Endothelial cell of umbilical vein (primary cell): ENCODE measurements at regions not wholly inside any gene's neighbourhood (a gene's known extent, or its start where the extent isn't known, plus 50 kb on each side); places are given as distances from the start of the nearest gene placed in this dataset.

Experiments used
- BruUV-seq: library from RNA; stranded (reverse); fragments of 400-500 nt; replicated peaks from 2 replicates; lab custom pipeline; 2021; lab: Mats Ljungman, UMichigan
- CTCF ChIA-PET: fragments of 300-600, 350-600 bp; sonication (Branson Sonifier 250); formaldehyde crosslinking; loops from one replicate; lab custom pipeline; 2021; ENCODE audit warnings: antibody characterized with exemption, inconsistent platforms; lab: Charles Lee
- POLR2A ChIA-PET: fragments of 300-600, 350-600 bp; sonication (Branson Sonifier 250); formaldehyde crosslinking; loops from one replicate; lab custom pipeline; 2021; ENCODE audit warnings: antibody characterized with exemption, inconsistent platforms; lab: Charles Lee
- DNase-seq: peaks from one replicate; pipeline ENCODE4 v3.0.0-alpha.2; 2011; ENCODE audit warnings: low read depth, low spot score
- FAIRE-seq: peaks from 2 replicates; lab custom pipeline; 2011; peaks lifted over from hg19 to GRCh38; lab: Jason Lieb, UNC
- H2AFZ ChIP-seq: 2 replicates; pipeline ENCODE4 v1.6.0; 2012; ENCODE audit warnings: low read depth, low read length, control low read depth, inconsistent platforms
- H3K27ac ChIP-seq: 2 replicates; pipeline ENCODE4 v1.5.1; 2011; ENCODE audit warnings: low read depth, mild to moderate bottlenecking, control low read depth, low read length, moderate library complexity; ENCODE audit not compliant: insufficient read depth
- H3K27me3 ChIP-seq, 2 experiments: 2 replicates each; pipeline versions ENCODE4 v1.6.0 to v1.6.1; 2011; ENCODE audit warnings: low read length in 2 of 2, mixed read lengths in 1 of 2; ENCODE audit not compliant: control insufficient read depth in 2 of 2, insufficient read depth in 2 of 2
- H3K36me3 ChIP-seq, 2 experiments: 2 replicates in 1 of 2; 3 replicates in 1 of 2; pipeline ENCODE4 v1.5.1; 2011; ENCODE audit warnings: low read length in 2 of 2, mild to moderate bottlenecking in 1 of 2, moderate library complexity in 1 of 2; ENCODE audit not compliant: control insufficient read depth in 2 of 2, insufficient read depth in 2 of 2; ENCODE audit errors: extremely low read depth in 1 of 2
- H3K4me1 ChIP-seq: 3 replicates; pipeline ENCODE4 v1.5.1; 2011; ENCODE audit warnings: mild to moderate bottlenecking, low read length; ENCODE audit not compliant: control insufficient read depth, insufficient read depth; ENCODE audit errors: extremely low read depth
- H3K4me2 ChIP-seq: 2 replicates; pipeline ENCODE4 v1.6.1; 2011; ENCODE audit warnings: low read length, control low read depth, mixed read lengths; ENCODE audit not compliant: insufficient read depth
- H3K4me3 ChIP-seq, 3 experiments: fragments of 200-600 bp in 1 of 3; sonication (generic), shearing (Covaris generic) in 1 of 3; replicated peaks in 1 of 3; 2 replicates each; pipeline ENCODE4 v1.5.1; 2011 to 2016; ENCODE audit warnings: control low read depth in 3 of 3, low read length in 3 of 3, mild to moderate bottlenecking in 2 of 3, inconsistent platforms in 1 of 3, low read depth in 1 of 3, moderate library complexity in 1 of 3; ENCODE audit not compliant: insufficient read depth in 1 of 3
- H3K79me2 ChIP-seq: 2 replicates; pipeline ENCODE4 v1.6.0; 2012; ENCODE audit warnings: low read length, inconsistent platforms; ENCODE audit not compliant: control insufficient read depth, insufficient read depth
- H3K9ac ChIP-seq: replicated peaks from 2 replicates; pipeline ENCODE3; 2011; ENCODE audit warnings: low read length, control low read depth; ENCODE audit not compliant: insufficient read depth; ENCODE audit errors: extremely low read depth
- H3K9me1 ChIP-seq: replicated peaks from 3 replicates; pipeline ENCODE4 v1.6.0; 2011; ENCODE audit warnings: mild to moderate bottlenecking, low read length; ENCODE audit not compliant: control insufficient read depth, insufficient read depth; ENCODE audit errors: extremely low read depth
- H3K9me3 ChIP-seq: replicated peaks from 2 replicates; pipeline ENCODE4 v1.5.1; 2012; ENCODE audit warnings: low read length, inconsistent platforms; ENCODE audit not compliant: control insufficient read depth, insufficient read depth
- H4K20me1 ChIP-seq: replicated peaks from 2 replicates; pipeline ENCODE3; 2011; ENCODE audit warnings: mild to moderate bottlenecking, low read length; ENCODE audit not compliant: control insufficient read depth, insufficient read depth; ENCODE audit errors: extremely low read depth
- CTCF ChIP-seq, 2 donors: IDR thresholded peaks; 1 replicate in 1 of 2; 2 replicates in 1 of 2; pipeline ENCODE4 v1.5.1; 2011; ENCODE audit warnings: low read length in 2 of 2, mild to moderate bottlenecking in 2 of 2, moderate library complexity in 2 of 2, control low read depth in 1 of 2, inconsistent platforms in 1 of 2, low read depth in 1 of 2; ENCODE audit not compliant: insufficient read depth in 1 of 2; ENCODE audit errors: extremely low read depth in 1 of 2
- EZH2 ChIP-seq: IDR thresholded peaks from 2 replicates; pipeline ENCODE4 v1.6.1; 2012; ENCODE audit warnings: borderline replicate concordance, low read depth, mild to moderate bottlenecking, moderate library complexity, low read length, inconsistent platforms; ENCODE audit not compliant: severe bottlenecking
- FOS ChIP-seq: IDR thresholded peaks from 2 replicates; pipeline ENCODE4 v1.6.1; 2011; ENCODE audit warnings: mild to moderate bottlenecking, low read length, moderate library complexity, borderline replicate concordance; ENCODE audit not compliant: insufficient read depth
- GATA2 ChIP-seq: IDR thresholded peaks from 2 replicates; pipeline ENCODE4 v1.7.0; 2011; ENCODE audit warnings: low read depth, mild to moderate bottlenecking, moderate library complexity, mixed read lengths, low read length; ENCODE audit not compliant: insufficient read length, insufficient read depth
- JUN ChIP-seq: IDR thresholded peaks from 2 replicates; pipeline ENCODE4 v1.6.1; 2011; ENCODE audit warnings: borderline replicate concordance, low read depth; ENCODE audit not compliant: insufficient read length, insufficient read depth
- MAX ChIP-seq: IDR thresholded peaks from 2 replicates; pipeline ENCODE4 v1.6.1; 2011; ENCODE audit not compliant: insufficient read depth, insufficient read length
- MYC ChIP-seq: IDR thresholded peaks from one replicate; pipeline ENCODE4 v1.6.1; 2011; ENCODE audit warnings: mild to moderate bottlenecking, low read depth, low read length
- POLR2A ChIP-seq: IDR thresholded peaks from 2 replicates; pipeline ENCODE4 v1.6.1; 2012; ENCODE audit warnings: low read depth, mild to moderate bottlenecking, control low read depth, low read length
- POLR2AphosphoS5 ChIP-seq: IDR thresholded peaks from 2 replicates; pipeline ENCODE4 v1.6.1; 2012; ENCODE audit warnings: low read depth, mild to moderate bottlenecking, control low read depth, low read length, moderate library complexity; ENCODE audit not compliant: insufficient read depth
- dilution Hi-C: fragments of 300-500 bp; cut with MboI; formaldehyde crosslinking; loops from one replicate; pipeline ENCODE4 v1.15.0; 2019; ENCODE audit warnings: low sequenced_read_pairs; ENCODE audit not compliant: extremely low pct_ligation_motif_present
- intact Hi-C: fragments of 100-400 bp; cut with micrococcal nuclease; formaldehyde crosslinking; loops from one replicate; pipeline ENCODE4 v1.10.0; 2022

- CTCF ChIA-PET = interaction anchor here (0.6 kb wide), 1 partner anchor 141 kb away, joined by 3 read pairs; no protein-coding TSS in a partner anchor
- dilution Hi-C loops = no loop called here
- no peak for FAIRE-seq
Observed at GRCh38 chr16:7919782-7920181, 587.1 kb downstream of the RBFOX1 start.

GRCh38 chr16:7914748-7915147, 582.1 kb downstream of the RBFOX1 start:
- Histone ChIP-seq H3K36me3 (no peaks in the 10 kb centered on the region), H3K27ac (no peak overlapping the region), H3K9me1 (no peaks in the 10 kb centered on the region), H4K20me1 (no peaks in the 10 kb centered on the region), H3K9me3 (peaks cover 4% of the 10 kb centered on the region), H3K4me2 (no peak overlapping the region), H3K4me1 (no peaks in the 10 kb centered on the region), H3K4me3 (no peak overlapping the region), H3K9ac (no peak overlapping the region), H3K79me2 (no peaks in the 10 kb centered on the region), H2AFZ (no peak overlapping the region), H3K27me3 (no peaks in the 10 kb centered on the region)
- no TSS peak for BruUV-seq
- POLR2A ChIA-PET = no interaction called here
- dilution Hi-C loops = no loop called here
- intact Hi-C loops = no loop called here
- no peak for DNase-seq
- TF ChIP-seq MAX (no peak), POLR2AphosphoS5 (no peak), JUN (no peak), CTCF (IDR thresholded peaks at IDR 0.05; ENCODE audit: extremely low read depth in 1 of 2, insufficient read depth in 1 of 2, low read depth in 1 of 2, low read length in 2 of 2) (no peak), EZH2 (no peak), POLR2A (no peak), MYC (no peak), GATA2 (no peak), FOS (no peak)
- CTCF ChIA-PET = no interaction called here
- FAIRE-seq = no peak

More at GRCh38 chr16:7919782-7920181, 587.1 kb downstream of the RBFOX1 start:
- H3K4me3 ChIP-seq = no peak overlapping the region
- no peaks in the 10 kb centered on the region for H3K4me1 ChIP-seq
- H3K9me3 ChIP-seq = peaks cover 4% of the 10 kb centered on the region
- no peak overlapping the region for H3K9ac ChIP-seq
- POLR2A ChIA-PET = no interaction called here
- H4K20me1 ChIP-seq = no peaks in the 10 kb centered on the region
- H2AFZ ChIP-seq = no peak overlapping the region
- no peaks in the 10 kb centered on the region for H3K36me3 ChIP-seq
- no peak overlapping the region for H3K27ac ChIP-seq
- no peaks in the 10 kb centered on the region for H3K79me2 ChIP-seq
- no peaks in the 10 kb centered on the region for H3K9me1 ChIP-seq
- DNase-seq = no peak
- no TSS peak for BruUV-seq
- H3K4me2 ChIP-seq = no peak overlapping the region
- intact Hi-C loops = no loop called here
- TF ChIP-seq POLR2A = no peak
- no peak for TF ChIP-seq MYC
- TF ChIP-seq FOS = no peak
- TF ChIP-seq MAX = no peak
- H3K27me3 ChIP-seq = no peaks in the 10 kb centered on the region
